Calu3 (cell line): ENCODE measurements at regions not wholly inside any gene's neighbourhood (a gene's known extent, or its start where the extent isn't known, plus 50 kb on each side); places are given as distances from the start of the nearest gene placed in this dataset.

ENCODE experiments used
- BruUV-seq: library from RNA; stranded (reverse); fragments of 400-500 nt; replicated peaks from 2 replicates; lab custom pipeline; 2021; lab: Mats Ljungman, UMichigan
- CTCF ChIA-PET: fragments of 300-600 bp; sonication (Branson Sonifier 250); formaldehyde crosslinking; loops from one replicate; lab custom pipeline; 2022; ENCODE audit warnings: antibody characterized with exemption; lab: Charles Lee
- DNase-seq: peaks from one replicate; pipeline ENCODE4 v3.0.0; 2022
- H3K27ac Mint-ChIP-seq: one replicate; pipeline ENCODE4 v1.8.0; 2022; ENCODE audit warnings: mixed read lengths; ENCODE audit not compliant: unreplicated experiment
- H3K27me3 Mint-ChIP-seq: one replicate; pipeline ENCODE4 v1.8.0; 2022; ENCODE audit warnings: mixed read lengths; ENCODE audit not compliant: unreplicated experiment
- H3K36me3 Mint-ChIP-seq: one replicate; pipeline ENCODE4 v1.8.0; 2022; ENCODE audit warnings: mild to moderate bottlenecking, moderate library complexity, mixed read lengths; ENCODE audit not compliant: insufficient read depth, unreplicated experiment
- H3K4me1 Mint-ChIP-seq: one replicate; pipeline ENCODE4 v1.8.0; 2022; ENCODE audit warnings: mild to moderate bottlenecking, low read depth, mixed read lengths; ENCODE audit not compliant: unreplicated experiment
- H3K4me3 Mint-ChIP-seq: one replicate; pipeline ENCODE4 v1.8.0; 2022; ENCODE audit warnings: mild to moderate bottlenecking, low read depth, moderate library complexity, mixed read lengths; ENCODE audit not compliant: unreplicated experiment
- H3K9me3 Mint-ChIP-seq: one replicate; pipeline ENCODE4 v1.8.0; 2022; ENCODE audit warnings: low read depth, mixed read lengths; ENCODE audit not compliant: unreplicated experiment
- intact Hi-C: fragments of 100-400 bp; cut with micrococcal nuclease; formaldehyde crosslinking; loops from one replicate; pipeline ENCODE4 v1.10.0; 2022; ENCODE audit not compliant: unreplicated experiment
- TF ChIP-seq, protein P1 (sequence below): fragments of 200-600 bp; IDR thresholded peaks from one replicate; pipeline ENCODE4 v1.8.0; 2022; ENCODE audit warnings: antibody characterized with exemption; ENCODE audit not compliant: unreplicated experiment

GRCh38 chr10:3660753-3661152, 124.3 kb downstream of the KLF6 start:
- Mint-ChIP-seq H3K4me1 (no peaks in the 10 kb centered on the region), H3K36me3 (no peaks in the 10 kb centered on the region), H3K4me3 (no peak overlapping the region), H3K27ac (no peak overlapping the region), H3K9me3 (no peaks in the 10 kb centered on the region), H3K27me3 (peaks cover 6% of the 10 kb centered on the region)
- TF ChIP-seq, protein P1, sequence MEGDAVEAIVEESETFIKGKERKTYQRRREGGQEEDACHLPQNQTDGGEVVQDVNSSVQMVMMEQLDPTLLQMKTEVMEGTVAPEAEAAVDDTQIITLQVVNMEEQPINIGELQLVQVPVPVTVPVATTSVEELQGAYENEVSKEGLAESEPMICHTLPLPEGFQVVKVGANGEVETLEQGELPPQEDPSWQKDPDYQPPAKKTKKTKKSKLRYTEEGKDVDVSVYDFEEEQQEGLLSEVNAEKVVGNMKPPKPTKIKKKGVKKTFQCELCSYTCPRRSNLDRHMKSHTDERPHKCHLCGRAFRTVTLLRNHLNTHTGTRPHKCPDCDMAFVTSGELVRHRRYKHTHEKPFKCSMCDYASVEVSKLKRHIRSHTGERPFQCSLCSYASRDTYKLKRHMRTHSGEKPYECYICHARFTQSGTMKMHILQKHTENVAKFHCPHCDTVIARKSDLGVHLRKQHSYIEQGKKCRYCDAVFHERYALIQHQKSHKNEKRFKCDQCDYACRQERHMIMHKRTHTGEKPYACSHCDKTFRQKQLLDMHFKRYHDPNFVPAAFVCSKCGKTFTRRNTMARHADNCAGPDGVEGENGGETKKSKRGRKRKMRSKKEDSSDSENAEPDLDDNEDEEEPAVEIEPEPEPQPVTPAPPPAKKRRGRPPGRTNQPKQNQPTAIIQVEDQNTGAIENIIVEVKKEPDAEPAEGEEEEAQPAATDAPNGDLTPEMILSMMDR: no peak
- intact Hi-C loops: loop anchor here (10.0 kb wide), 1 partner anchor 196 kb away; no protein-coding TSS in a partner anchor
- DNase-seq: no peak
- BruUV-seq: no TSS peak
- CTCF ChIA-PET: no interaction called here

DNA sequence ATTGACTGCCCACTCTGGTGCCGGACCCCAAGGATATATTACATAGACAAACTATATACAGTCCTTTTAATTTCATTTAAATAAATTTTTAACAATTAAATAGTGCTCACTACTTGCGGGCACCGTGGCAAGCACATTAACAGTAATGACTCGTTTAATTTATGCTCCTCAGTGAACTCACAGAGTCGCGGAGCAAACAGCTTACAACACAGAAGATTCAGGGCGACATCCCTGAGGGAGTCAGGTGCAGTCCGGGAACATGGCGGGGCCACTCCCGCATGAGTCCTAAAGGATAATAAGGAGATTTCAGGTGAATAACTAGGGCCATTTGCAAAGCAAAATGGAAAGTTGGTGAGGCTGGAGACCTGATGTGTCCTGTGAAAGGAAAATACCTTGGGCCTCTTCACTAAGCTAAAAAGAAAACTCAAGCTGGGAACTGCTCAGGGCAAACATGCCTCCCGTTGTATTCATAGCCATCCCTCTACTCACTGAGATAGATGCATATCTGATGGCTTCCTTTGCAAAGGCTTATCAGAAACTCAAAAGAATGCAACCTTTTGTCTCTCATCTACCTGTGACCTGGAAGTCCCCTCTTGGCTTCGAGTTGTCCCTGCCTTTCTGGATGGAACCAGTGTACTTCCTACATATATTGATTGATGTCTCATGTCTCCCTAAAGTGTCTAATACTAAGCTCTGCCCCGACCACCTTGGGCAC, 125.6 kb downstream of the KLF6 start:
- TF ChIP-seq, protein P1: no peak
- CTCF ChIA-PET: interaction anchor here (0.6 kb wide), 1 partner anchor 93 kb away, joined by 3 read pairs; no protein-coding TSS in a partner anchor
- intact Hi-C loops: no loop called here
- H3K4me1 Mint-ChIP-seq: no peaks in the 10 kb centered on the region
- no peak for DNase-seq
- H3K36me3 Mint-ChIP-seq: no peaks in the 10 kb centered on the region
- H3K9me3 Mint-ChIP-seq: no peaks in the 10 kb centered on the region
- no peak overlapping the region for H3K27ac Mint-ChIP-seq
- H3K27me3 Mint-ChIP-seq: peaks cover 15% of the 10 kb centered on the region
- H3K4me3 Mint-ChIP-seq: no peak overlapping the region
- no TSS peak for BruUV-seq

GRCh38 chr10:3658766-3659165, 126.2 kb downstream of the KLF6 start:
- CTCF ChIA-PET: no interaction called here
- BruUV-seq: no TSS peak
- Mint-ChIP-seq H3K27ac (no peak overlapping the region), H3K27me3 (peaks cover 15% of the 10 kb centered on the region), H3K4me3 (no peak overlapping the region), H3K4me1 (no peaks in the 10 kb centered on the region), H3K36me3 (no peaks in the 10 kb centered on the region), H3K9me3 (no peaks in the 10 kb centered on the region)
- no peak for DNase-seq
- TF ChIP-seq, protein P1: no peak
- intact Hi-C loops: no loop called here

DNA sequence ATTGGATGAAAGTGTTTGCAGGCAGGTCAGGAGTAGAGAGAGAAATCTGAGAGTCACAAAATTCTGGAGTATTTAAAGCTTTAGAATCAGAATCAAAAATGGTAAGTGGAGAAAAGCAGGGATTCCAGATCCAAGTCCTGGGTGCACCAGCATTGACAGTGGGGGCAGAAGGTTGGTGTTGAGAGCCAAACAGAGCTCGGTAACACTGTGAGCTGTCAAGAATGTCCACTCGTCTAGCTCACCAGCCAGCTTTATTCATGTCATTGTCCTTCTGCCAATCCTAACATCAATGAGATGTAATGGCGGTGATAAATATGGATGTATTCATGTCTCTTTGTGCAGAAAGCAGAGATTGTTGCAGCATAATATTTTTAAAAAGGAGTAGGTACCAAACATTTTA, 128.8 kb downstream of the KLF6 start:
- Mint-ChIP-seq H3K27ac (no peak overlapping the region), H3K27me3 (peaks cover 15% of the 10 kb centered on the region), H3K4me1 (no peaks in the 10 kb centered on the region), H3K9me3 (no peaks in the 10 kb centered on the region), H3K36me3 (no peaks in the 10 kb centered on the region), H3K4me3 (no peak overlapping the region)
- intact Hi-C loops: no loop called here
- CTCF ChIA-PET: no interaction called here
- DNase-seq: no peak
- BruUV-seq: no TSS peak
- TF ChIP-seq, protein P1: no peak
